Transverse colon (tissue), 4 donors: ENCODE measurements at regions not wholly inside any gene's neighbourhood (a gene's known extent, or its start where the extent isn't known, plus 50 kb on each side); places are given as distances from the start of the nearest gene placed in this dataset.

Source experiments
- EP300 ChIP-seq: sonication (generic); formaldehyde crosslinking; IDR thresholded peaks from one replicate; pipeline ENCODE4 v1.6.1; 2017; ENCODE audit warnings: antibody characterized with exemption, low read depth
- POLR2A ChIP-seq: fragments of 450-650 bp; IDR thresholded peaks from one replicate; pipeline ENCODE4 v1.6.1; 2016; ENCODE audit warnings: antibody characterized with exemption, mild to moderate bottlenecking, moderate library complexity
- POLR2AphosphoS5 ChIP-seq, 3 donors: sonication (generic); formaldehyde crosslinking; IDR thresholded peaks; one replicate each; pipeline ENCODE4 v1.6.1; 2016; ENCODE audit warnings: antibody characterized with exemption in 3 of 3
- TF ChIP-seq, protein P1 (sequence below), 5 experiments: fragments of 200-600 bp in 3 of 5; fragments of 450-650 bp in 2 of 5; sonication (generic) in 3 of 5; IDR thresholded peaks; 1 replicate in 2 of 5; 2 replicates in 3 of 5; pipeline ENCODE4 v1.5.1; 2016 to 2017; ENCODE audit warnings: antibody characterized with exemption in 5 of 5, inconsistent platforms in 3 of 5, mild to moderate bottlenecking in 2 of 5, moderate library complexity in 1 of 5

DNA sequence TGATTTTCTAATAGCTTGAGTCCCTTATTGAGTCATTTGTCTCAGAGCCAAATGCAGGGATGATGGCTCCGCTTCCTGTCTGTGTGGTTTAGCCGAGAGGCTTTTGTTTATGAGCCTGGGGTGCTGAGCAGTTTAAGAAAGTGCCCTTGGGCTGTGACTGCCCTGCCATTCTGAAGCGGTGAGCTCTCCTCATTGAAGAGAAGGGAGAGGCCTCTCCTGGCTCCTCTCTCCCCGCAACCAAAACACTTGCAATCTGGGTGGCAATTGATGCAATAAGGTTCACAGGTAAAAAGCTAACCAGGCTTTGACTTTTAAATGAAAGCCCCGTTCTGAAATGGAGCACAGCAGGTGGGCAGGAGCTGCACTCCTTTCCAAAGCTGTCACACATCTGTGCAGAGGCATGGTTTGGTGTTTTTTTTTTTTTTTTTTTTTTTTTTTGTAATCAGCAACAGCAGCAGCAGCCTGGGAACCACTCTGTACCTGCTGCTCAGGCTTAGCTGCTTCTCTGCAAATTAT, 403.7 kb downstream of the SIPA1L2 start:
- TF ChIP-seq, protein P1, sequence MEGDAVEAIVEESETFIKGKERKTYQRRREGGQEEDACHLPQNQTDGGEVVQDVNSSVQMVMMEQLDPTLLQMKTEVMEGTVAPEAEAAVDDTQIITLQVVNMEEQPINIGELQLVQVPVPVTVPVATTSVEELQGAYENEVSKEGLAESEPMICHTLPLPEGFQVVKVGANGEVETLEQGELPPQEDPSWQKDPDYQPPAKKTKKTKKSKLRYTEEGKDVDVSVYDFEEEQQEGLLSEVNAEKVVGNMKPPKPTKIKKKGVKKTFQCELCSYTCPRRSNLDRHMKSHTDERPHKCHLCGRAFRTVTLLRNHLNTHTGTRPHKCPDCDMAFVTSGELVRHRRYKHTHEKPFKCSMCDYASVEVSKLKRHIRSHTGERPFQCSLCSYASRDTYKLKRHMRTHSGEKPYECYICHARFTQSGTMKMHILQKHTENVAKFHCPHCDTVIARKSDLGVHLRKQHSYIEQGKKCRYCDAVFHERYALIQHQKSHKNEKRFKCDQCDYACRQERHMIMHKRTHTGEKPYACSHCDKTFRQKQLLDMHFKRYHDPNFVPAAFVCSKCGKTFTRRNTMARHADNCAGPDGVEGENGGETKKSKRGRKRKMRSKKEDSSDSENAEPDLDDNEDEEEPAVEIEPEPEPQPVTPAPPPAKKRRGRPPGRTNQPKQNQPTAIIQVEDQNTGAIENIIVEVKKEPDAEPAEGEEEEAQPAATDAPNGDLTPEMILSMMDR (IDR thresholded peaks at IDR 0.05): no peak
- TF ChIP-seq EP300 (no peak), POLR2A (no peak), POLR2AphosphoS5 (IDR thresholded peaks at IDR 0.05) (no peak)
